Pancreas (tissue), 10 donors: ENCODE measurements at regions not wholly inside any gene's neighbourhood (a gene's known extent, or its start where the extent isn't known, plus 50 kb on each side); places are given as distances from the start of the nearest gene placed in this dataset.

Source experiments
- ATAC-seq, 4 donors: fragments of 200-7000 bp; cut with Tn5 transposase; one replicate each; pipeline versions ENCODE4 v1.8.0 to v1.9.1; 2020; ENCODE audit warnings: mild to moderate bottlenecking in 4 of 4, moderate library complexity in 4 of 4
- DNase-seq, 6 donors: peaks; one replicate each; pipeline ENCODE4 v3.0.0-alpha.2; 2020
- FAIRE-seq: peaks from 2 replicates; lab custom pipeline; 2012; peaks lifted over from hg19 to GRCh38; lab: Jason Lieb, UNC
- H3K27ac ChIP-seq, 4 donors: fragments of 200-600 bp; sonication (generic); 1 replicate in 3 of 4; 2 replicates in 1 of 4; pipeline versions ENCODE4 v1.5.0 to v1.8.0; 2020
- H3K27me3 ChIP-seq, 4 donors: fragments of 200-600 bp; one replicate each; pipeline ENCODE4 v1.8.0; 2021
- H3K36me3 ChIP-seq, 3 donors: fragments of 200-600 bp; sonication (generic) in 1 of 3; one replicate each; pipeline versions ENCODE4 v1.5.0 to v1.8.0; 2020 to 2021
- H3K4me1 ChIP-seq, 3 donors: fragments of 200-600 bp; one replicate each; pipeline ENCODE4 v1.8.0; 2021
- H3K4me3 ChIP-seq, 4 donors: fragments of 200-600 bp; sonication (generic) in 2 of 4; one replicate each; pipeline versions ENCODE4 v1.5.0 to v1.8.0; 2020 to 2021
- H3K9me3 ChIP-seq, 4 donors: fragments of 200-600 bp; one replicate each; pipeline ENCODE4 v1.8.0; 2021
- WGBS, 2 donors: extraction: QIAGEN DNeasy Blood & Tissue Kit; methylation state at CpG; one replicate each; pipeline ENCODE4 v1.1.7; 2013; 5-methylcytosine and 5-hydroxymethylcytosine counted together
- intact Hi-C, 3 donors: fragments of 100-400 bp; cut with DNase I; formaldehyde crosslinking; loops; one replicate each; pipeline versions ENCODE4 v1.11.1 to v1.14.2; 2022
- TF ChIP-seq, protein P1 (sequence below), 4 donors: fragments of 200-600 bp; sonication (generic) in 3 of 4; IDR thresholded peaks; one replicate each; pipeline versions ENCODE4 v1.5.0 to v1.8.0; 2021; ENCODE audit warnings: antibody characterized with exemption in 4 of 4
- donor health status: healthy with polysubstance abuse.
- donor health status: DM: no; HTN: no; CAD: no; lungs with moderate emphysema.
- donor health status: DM: no; HTN: no; CAD: no.
- donor health status: control.
- donor health status: control.
- donor health status: Bipolar disorder and iron deficiency.
- donor health status: DM: yes; HTN: yes; CAD: no.
- donor health status: DM: no; HTN: no; CAD: no.
- donor health status: DM: no; HTN: no; CAD: no.
- donor health status: DM: yes; HTN: yes; CAD: no.

DNA sequence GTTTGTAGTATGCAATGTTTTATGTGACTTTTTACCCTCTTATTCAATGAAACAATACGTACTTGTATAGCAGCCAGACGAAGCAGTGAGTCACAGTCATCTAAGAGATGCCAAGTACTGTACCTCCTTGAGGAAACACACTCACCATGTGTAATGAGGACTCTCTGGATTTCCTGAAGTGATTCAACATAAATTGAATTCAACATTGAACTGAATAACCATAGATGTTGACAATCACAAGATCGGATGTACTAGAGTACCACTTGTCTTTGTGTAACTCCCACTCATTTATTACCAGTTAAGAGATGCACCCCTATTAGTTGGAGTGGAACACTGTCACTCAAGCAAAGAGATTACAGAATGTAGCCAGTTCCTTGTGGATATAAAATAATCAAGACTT lies 175.2 kb upstream of the HMGA2 start:
- Histone ChIP-seq H3K27me3 (no peaks in the 10 kb centered on the region), H3K4me1 (no peaks in the 10 kb centered on the region), H3K9me3 (no peaks in the 10 kb centered on the region), H3K27ac (no peak overlapping the region), H3K36me3 (no peaks in the 10 kb centered on the region), H3K4me3 (no peak overlapping the region)
- peak in 2 of 4 donors; percentile 59 to 76 for ATAC-seq
- FAIRE-seq = no peak
- whole genome bisulfite sequencing, 2 donors = 61 to 72% methylated on average over 3 of the region's 3 CpGs
- intact Hi-C loops = no loop called here
- no peak for DNase-seq
- TF ChIP-seq, protein P1, sequence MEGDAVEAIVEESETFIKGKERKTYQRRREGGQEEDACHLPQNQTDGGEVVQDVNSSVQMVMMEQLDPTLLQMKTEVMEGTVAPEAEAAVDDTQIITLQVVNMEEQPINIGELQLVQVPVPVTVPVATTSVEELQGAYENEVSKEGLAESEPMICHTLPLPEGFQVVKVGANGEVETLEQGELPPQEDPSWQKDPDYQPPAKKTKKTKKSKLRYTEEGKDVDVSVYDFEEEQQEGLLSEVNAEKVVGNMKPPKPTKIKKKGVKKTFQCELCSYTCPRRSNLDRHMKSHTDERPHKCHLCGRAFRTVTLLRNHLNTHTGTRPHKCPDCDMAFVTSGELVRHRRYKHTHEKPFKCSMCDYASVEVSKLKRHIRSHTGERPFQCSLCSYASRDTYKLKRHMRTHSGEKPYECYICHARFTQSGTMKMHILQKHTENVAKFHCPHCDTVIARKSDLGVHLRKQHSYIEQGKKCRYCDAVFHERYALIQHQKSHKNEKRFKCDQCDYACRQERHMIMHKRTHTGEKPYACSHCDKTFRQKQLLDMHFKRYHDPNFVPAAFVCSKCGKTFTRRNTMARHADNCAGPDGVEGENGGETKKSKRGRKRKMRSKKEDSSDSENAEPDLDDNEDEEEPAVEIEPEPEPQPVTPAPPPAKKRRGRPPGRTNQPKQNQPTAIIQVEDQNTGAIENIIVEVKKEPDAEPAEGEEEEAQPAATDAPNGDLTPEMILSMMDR (IDR thresholded peaks at IDR 0.05) = no peak

DNA sequence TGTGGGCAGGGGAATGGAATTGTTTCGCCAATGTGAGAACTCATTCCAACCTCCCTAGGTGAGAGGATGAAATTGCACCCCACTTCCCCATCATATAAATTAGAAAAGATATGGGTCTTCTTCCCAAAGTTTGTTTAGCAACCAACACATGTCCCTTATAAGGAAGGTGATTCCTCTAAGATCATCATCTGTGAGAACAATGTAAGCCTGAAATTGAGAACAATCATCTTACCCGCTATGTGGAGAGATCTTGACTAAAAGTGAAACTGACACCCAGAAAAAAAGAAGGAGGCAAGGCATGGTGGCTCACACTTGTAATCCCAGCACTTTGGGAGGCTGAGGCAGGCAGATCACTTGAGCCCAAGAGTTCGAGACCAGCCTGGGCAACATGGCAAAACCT lies 173.2 kb upstream of the HMGA2 start:
- Histone ChIP-seq H3K4me3 (no peak overlapping the region), H3K36me3 (no peaks in the 10 kb centered on the region), H3K9me3 (no peaks in the 10 kb centered on the region), H3K27ac (no peak overlapping the region), H3K27me3 (no peaks in the 10 kb centered on the region), H3K4me1 (no peaks in the 10 kb centered on the region)
- 81 to 91% methylated on average over 3 of the region's 3 CpGs for WGBS, 2 donors
- TF ChIP-seq, protein P1 (IDR thresholded peaks at IDR 0.05) = no peak
- DNase-seq (no peak), ATAC-seq (no peak), FAIRE-seq (no peak)
- intact Hi-C loops = no loop called here

DNA sequence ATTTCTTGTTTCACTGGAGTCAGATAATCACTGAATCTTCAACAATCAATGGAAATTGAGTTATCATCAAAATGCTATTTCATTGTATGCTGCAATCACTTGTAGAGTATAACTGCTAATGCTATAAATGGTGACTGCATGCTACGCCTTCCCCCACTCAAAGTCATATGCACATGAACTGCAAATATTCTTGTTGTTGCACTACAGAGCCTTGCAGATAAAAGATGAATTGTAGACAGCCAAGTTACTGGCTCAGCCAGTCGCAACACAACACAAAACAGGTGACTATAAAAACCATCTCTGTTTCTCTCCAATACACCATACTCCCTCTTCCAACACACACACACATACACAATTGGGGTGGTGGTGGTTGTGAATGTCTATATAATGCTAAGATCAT lies 171.0 kb upstream of the HMGA2 start:
- DNase-seq = no peak
- no peak for ATAC-seq
- Histone ChIP-seq H3K4me1 (no peaks in the 10 kb centered on the region), H3K36me3 (no peaks in the 10 kb centered on the region), H3K27me3 (no peaks in the 10 kb centered on the region), H3K4me3 (no peak overlapping the region), H3K9me3 (no peaks in the 10 kb centered on the region), H3K27ac (no peak overlapping the region)
- intact Hi-C loops = no loop called here
- WGBS, 2 donors = 82 to 92% methylated on average over 2 of the region's 2 CpGs
- TF ChIP-seq, protein P1 (IDR thresholded peaks at IDR 0.05) = no peak
- no peak for FAIRE-seq

DNA sequence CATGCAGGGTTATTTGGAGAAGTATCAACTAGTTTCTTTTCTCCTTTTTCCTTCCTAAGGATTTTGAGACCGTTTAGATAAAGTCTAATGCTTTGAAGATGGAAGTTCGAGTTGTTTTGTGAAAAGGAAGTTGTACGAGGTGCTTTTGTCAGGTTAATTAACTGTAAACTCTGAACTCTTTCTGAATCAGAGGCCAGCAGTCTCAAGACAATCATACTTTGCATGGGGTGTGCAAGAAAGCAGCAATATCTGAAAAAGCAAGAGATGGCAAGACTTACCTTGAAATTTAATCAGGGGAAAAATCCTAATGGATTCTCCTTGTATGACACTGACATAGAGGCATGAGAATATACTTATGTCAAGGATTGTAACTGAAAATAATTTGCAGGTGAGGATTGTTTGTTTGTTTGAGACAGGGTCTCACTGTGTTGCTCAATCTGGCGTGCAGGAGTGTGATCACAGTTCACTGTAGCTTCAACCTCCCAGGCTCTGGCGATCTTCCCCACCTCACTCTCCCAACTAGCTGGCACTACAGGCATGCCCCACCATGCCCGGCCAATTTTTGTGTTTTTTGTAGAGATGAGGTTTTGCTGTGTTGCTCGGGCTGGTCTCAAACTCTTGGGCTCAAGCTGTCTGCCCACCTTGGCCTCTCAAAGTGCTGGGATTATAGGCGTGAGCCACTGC lies 170.2 kb upstream of the HMGA2 start:
- TF ChIP-seq, protein P1 (IDR thresholded peaks at IDR 0.05) = no peak
- intact Hi-C loops = no loop called here
- DNase-seq (no peak), FAIRE-seq (no peak), ATAC-seq (no peak)
- H3K27me3 ChIP-seq = no peaks in the 10 kb centered on the region
- H3K9me3 ChIP-seq = no peaks in the 10 kb centered on the region
- H3K4me1 ChIP-seq = no peaks in the 10 kb centered on the region
- H3K27ac ChIP-seq = no peak overlapping the region
- H3K4me3 ChIP-seq = no peak overlapping the region
- H3K36me3 ChIP-seq = no peaks in the 10 kb centered on the region
- WGBS, 2 donors = 60 to 75% methylated on average over 8 of the region's 8 CpGs

DNA sequence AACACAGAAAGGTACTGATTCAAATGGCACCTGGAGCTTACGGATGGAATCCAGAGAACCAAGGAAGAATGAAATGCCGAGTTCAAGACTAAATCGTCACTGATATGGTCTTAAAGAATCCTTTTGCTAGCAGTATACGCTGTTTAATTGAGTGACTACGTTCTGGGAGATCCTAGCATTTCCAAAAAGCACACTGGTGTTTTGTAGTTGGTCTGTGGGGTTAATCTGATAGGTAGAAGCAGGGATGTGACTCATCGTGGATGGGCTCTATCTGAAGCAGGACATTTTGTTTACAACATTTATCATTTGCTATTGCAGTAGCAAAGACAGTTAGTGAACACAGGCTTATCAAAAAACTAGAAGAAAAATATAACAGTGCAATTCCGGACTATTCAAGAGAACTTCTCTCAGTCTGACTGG lies 169.2 kb upstream of the HMGA2 start:
- WGBS, 2 donors = 72 to 77% methylated on average over 7 of the region's 7 CpGs
- TF ChIP-seq, protein P1 (IDR thresholded peaks at IDR 0.05) = no peak
- Histone ChIP-seq H3K27ac (no peak overlapping the region), H3K36me3 (no peaks in the 10 kb centered on the region), H3K27me3 (no peaks in the 10 kb centered on the region), H3K9me3 (no peaks in the 10 kb centered on the region), H3K4me1 (no peaks in the 10 kb centered on the region), H3K4me3 (no peak overlapping the region)
- no peak for DNase-seq
- ATAC-seq = no peak
- intact Hi-C loops = no loop called here
- no peak for FAIRE-seq
